Stomach (tissue), 8 donors: ENCODE measurements at regions not wholly inside any gene's neighbourhood (a gene's known extent, or its start where the extent isn't known, plus 50 kb on each side); places are given as distances from the start of the nearest gene placed in this dataset.

Source experiments
- DNase-seq, 2 donors: peaks; one replicate each; pipeline versions ENCODE4 v3.0.0 to v3.0.0-alpha.2; 2013 to 2019
- H3K27ac ChIP-seq, 5 donors: fragments of 200-600 bp in 4 of 5; sonication (generic) in 4 of 5; one replicate each; pipeline ENCODE4 v1.5.1; 2013 to 2019; ENCODE audit warnings: mild to moderate bottlenecking in 1 of 5, moderate library complexity in 1 of 5
- H3K27me3 ChIP-seq, 3 donors: fragments of 200-600 bp; sonication (generic); one replicate each; pipeline ENCODE4 v1.5.1; 2017 to 2019; ENCODE audit warnings: mixed run types in 1 of 3
- H3K36me3 ChIP-seq, 4 donors: fragments of 200-600 bp; sonication (generic); 1 replicate in 3 of 4; 2 replicates in 1 of 4; pipeline ENCODE4 v1.5.1; 2016 to 2019
- H3K4me1 ChIP-seq, 4 donors: fragments of 200-600 bp; sonication (generic); one replicate each; pipeline ENCODE4 v1.5.1; 2016 to 2019
- H3K4me3 ChIP-seq, 4 donors: fragments of 200-600 bp; sonication (generic) in 3 of 4; one replicate each; pipeline ENCODE4 v1.5.1; 2016 to 2019; ENCODE audit warnings: mild to moderate bottlenecking in 1 of 4
- H3K9me3 ChIP-seq, 4 donors: fragments of 200-600 bp; sonication (generic); one replicate each; pipeline ENCODE4 v1.5.1; 2016 to 2019
- EP300 ChIP-seq: sonication (generic); formaldehyde crosslinking; IDR thresholded peaks from one replicate; pipeline ENCODE4 v1.6.1; 2017; ENCODE audit warnings: antibody characterized with exemption
- POLR2A ChIP-seq, 4 donors: fragments of 450-650 bp; IDR thresholded peaks; one replicate each; pipeline ENCODE4 v1.6.1; 2016; ENCODE audit warnings: antibody characterized with exemption in 4 of 4, control low read depth in 2 of 4, mild to moderate bottlenecking in 1 of 4, moderate library complexity in 1 of 4
- POLR2AphosphoS5 ChIP-seq, 3 donors: sonication (generic); formaldehyde crosslinking; IDR thresholded peaks; one replicate each; pipeline ENCODE4 v1.6.1; 2016; ENCODE audit warnings: antibody characterized with exemption in 3 of 3
- WGBS, 5 donors: extraction: QIAGEN DNeasy Blood & Tissue Kit in 3 of 5; methylation state at CpG; one replicate each; pipeline versions ENCODE4 v1.1.5 to v1.1.7; 2013 to 2018; 5-methylcytosine and 5-hydroxymethylcytosine counted together
- intact Hi-C: fragments of 100-400 bp; cut with DNase I; formaldehyde crosslinking; loops from one replicate; pipeline ENCODE4 v1.15.1; 2023; ENCODE audit warnings: low total_unique reads
- TF ChIP-seq, protein P1 (sequence below), 7 experiments: fragments of 450-650 bp in 4 of 7; fragments of 200-600 bp in 3 of 7; sonication (generic) in 3 of 7; IDR thresholded peaks; one replicate each; pipeline ENCODE4 v1.5.1; 2016 to 2019; ENCODE audit warnings: antibody characterized with exemption in 7 of 7, control low read depth in 2 of 7, mild to moderate bottlenecking in 1 of 7
- donor health status: healthy with polysubstance abuse.
- donor health status: Bipolar disorder and iron deficiency.
- donor health status: healthy.

DNA sequence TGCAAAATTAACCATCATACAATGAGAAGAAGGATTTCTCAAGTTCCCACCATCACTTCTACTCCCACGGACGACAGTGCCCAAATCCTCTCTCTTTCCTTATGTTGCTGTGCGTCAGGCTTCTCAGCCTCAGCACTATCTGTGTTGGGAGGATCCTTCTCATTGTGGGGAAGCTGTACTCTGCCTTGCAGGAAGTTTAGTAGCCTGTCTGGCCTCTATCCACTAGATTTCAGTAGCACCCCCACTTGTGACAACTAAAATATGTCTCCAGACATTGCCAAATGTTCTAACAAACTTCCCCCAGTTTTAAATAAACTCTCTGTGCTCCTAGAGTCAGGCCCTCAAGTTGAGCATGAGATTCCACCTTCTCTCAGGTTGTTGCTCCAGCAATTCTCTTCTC lies 545.9 kb upstream of the ZFP42 start:
- intact Hi-C loops: no loop called here
- H3K27me3 ChIP-seq: no peaks in the 10 kb centered on the region
- H3K36me3 ChIP-seq: no peaks in the 10 kb centered on the region
- TF ChIP-seq POLR2A (IDR thresholded peaks at IDR 0.05): no peak
- TF ChIP-seq POLR2AphosphoS5 (IDR thresholded peaks at IDR 0.05): no peak
- TF ChIP-seq, protein P1, sequence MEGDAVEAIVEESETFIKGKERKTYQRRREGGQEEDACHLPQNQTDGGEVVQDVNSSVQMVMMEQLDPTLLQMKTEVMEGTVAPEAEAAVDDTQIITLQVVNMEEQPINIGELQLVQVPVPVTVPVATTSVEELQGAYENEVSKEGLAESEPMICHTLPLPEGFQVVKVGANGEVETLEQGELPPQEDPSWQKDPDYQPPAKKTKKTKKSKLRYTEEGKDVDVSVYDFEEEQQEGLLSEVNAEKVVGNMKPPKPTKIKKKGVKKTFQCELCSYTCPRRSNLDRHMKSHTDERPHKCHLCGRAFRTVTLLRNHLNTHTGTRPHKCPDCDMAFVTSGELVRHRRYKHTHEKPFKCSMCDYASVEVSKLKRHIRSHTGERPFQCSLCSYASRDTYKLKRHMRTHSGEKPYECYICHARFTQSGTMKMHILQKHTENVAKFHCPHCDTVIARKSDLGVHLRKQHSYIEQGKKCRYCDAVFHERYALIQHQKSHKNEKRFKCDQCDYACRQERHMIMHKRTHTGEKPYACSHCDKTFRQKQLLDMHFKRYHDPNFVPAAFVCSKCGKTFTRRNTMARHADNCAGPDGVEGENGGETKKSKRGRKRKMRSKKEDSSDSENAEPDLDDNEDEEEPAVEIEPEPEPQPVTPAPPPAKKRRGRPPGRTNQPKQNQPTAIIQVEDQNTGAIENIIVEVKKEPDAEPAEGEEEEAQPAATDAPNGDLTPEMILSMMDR (IDR thresholded peaks at IDR 0.05): no peak
- no peak for TF ChIP-seq EP300
- H3K4me1 ChIP-seq: no peaks in the 10 kb centered on the region
- H3K4me3 ChIP-seq: no peak overlapping the region
- no peak overlapping the region for H3K27ac ChIP-seq
- no peaks in the 10 kb centered on the region for H3K9me3 ChIP-seq
- 77 to 89% (median 89%) methylated on average over 3 of the region's 3 CpGs for WGBS, 5 donors
- no peak for DNase-seq

DNA sequence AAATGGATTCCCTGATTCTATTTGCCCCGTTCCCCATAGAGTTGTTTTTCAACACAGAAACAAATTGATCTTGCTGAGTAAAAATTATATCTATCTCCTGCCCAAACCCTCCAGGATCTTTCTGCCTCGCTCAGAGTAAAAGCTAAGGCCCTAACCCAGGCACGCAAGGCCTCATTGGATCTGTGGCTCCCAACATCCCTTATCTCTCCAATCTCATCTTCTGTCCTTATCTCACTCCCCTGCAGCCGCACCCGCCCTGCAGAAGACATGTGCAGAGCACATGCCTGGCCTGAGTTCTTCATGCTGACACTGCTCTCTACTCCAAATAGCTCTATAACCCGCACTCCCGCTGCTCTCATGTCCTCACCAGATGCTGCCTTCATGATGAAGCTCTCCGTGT lies 543.8 kb upstream of the ZFP42 start:
- no peaks in the 10 kb centered on the region for H3K9me3 ChIP-seq
- no peak overlapping the region for H3K4me3 ChIP-seq
- H3K36me3 ChIP-seq: no peaks in the 10 kb centered on the region
- no peak for DNase-seq
- no peaks in the 10 kb centered on the region for H3K4me1 ChIP-seq
- no peak for TF ChIP-seq POLR2A (IDR thresholded peaks at IDR 0.05)
- TF ChIP-seq, protein P1 (IDR thresholded peaks at IDR 0.05): no peak
- 83 to 90% (median 87%) methylated on average over 8 of the region's 8 CpGs for WGBS, 5 donors
- intact Hi-C loops: no loop called here
- H3K27ac ChIP-seq: no peak overlapping the region
- H3K27me3 ChIP-seq: no peaks in the 10 kb centered on the region

GRCh38 chr4:187460016-187460415 lies 535.6 kb upstream of the ZFP42 start:
- DNase-seq: no peak
- Histone ChIP-seq H3K27me3 (no peaks in the 10 kb centered on the region), H3K9me3 (no peaks in the 10 kb centered on the region), H3K27ac (no peak overlapping the region), H3K4me3 (no peak overlapping the region), H3K36me3 (no peaks in the 10 kb centered on the region), H3K4me1 (no peaks in the 10 kb centered on the region)
- 41 to 65% (median 56%) methylated on average over 3 of the region's 3 CpGs for WGBS, 5 donors
- intact Hi-C loops: no loop called here
- TF ChIP-seq POLR2A (IDR thresholded peaks at IDR 0.05) (no peak), EP300 (no peak), POLR2AphosphoS5 (IDR thresholded peaks at IDR 0.05) (no peak)
- TF ChIP-seq, protein P1 (IDR thresholded peaks at IDR 0.05): no peak

- no peak for DNase-seq
Measured at GRCh38 chr4:187464573-187464972, 531.0 kb upstream of the ZFP42 start.

More at GRCh38 chr4:187464573-187464972, 531.0 kb upstream of the ZFP42 start:
- intact Hi-C loops: no loop called here
- TF ChIP-seq, protein P1 (IDR thresholded peaks at IDR 0.05): no peak
- TF ChIP-seq POLR2AphosphoS5 (IDR thresholded peaks at IDR 0.05) (no peak), POLR2A (IDR thresholded peaks at IDR 0.05) (no peak), EP300 (no peak)
- Histone ChIP-seq H3K27me3 (no peaks in the 10 kb centered on the region), H3K9me3 (no peaks in the 10 kb centered on the region), H3K27ac (no peak overlapping the region), H3K4me3 (no peak overlapping the region), H3K36me3 (no peaks in the 10 kb centered on the region), H3K4me1 (no peaks in the 10 kb centered on the region)
